CD14-positive monocyte (primary cell): ENCODE measurements at regions not wholly inside any gene's neighbourhood (a gene's known extent, or its start where the extent isn't known, plus 50 kb on each side); places are given as distances from the start of the nearest gene placed in this dataset.

Source experiments
- DNase-seq, 3 donors: peaks; one replicate each; pipeline ENCODE4 v3.0.0-alpha.2; 2011 to 2022
- H2AFZ ChIP-seq: 2 replicates; pipeline ENCODE4 v1.6.0; 2012; ENCODE audit warnings: mild to moderate bottlenecking, low read depth, low read length, inconsistent platforms; ENCODE audit not compliant: insufficient read depth, poor library complexity, severe bottlenecking
- H3K27ac ChIP-seq, 2 donors: 1 replicate in 1 of 2; 2 replicates in 1 of 2; pipeline ENCODE4 v1.5.1; 2012 to 2013; ENCODE audit warnings: low read length in 2 of 2, control low read depth in 1 of 2, inconsistent platforms in 1 of 2, low read depth in 1 of 2, mild to moderate bottlenecking in 1 of 2
- H3K27me3 ChIP-seq, 2 donors: one replicate each; pipeline versions ENCODE4 v1.6.0 to v1.6.1; 2011 to 2013; ENCODE audit warnings: low read length in 2 of 2; ENCODE audit not compliant: control insufficient read depth in 2 of 2, insufficient read depth in 2 of 2
- H3K36me3 ChIP-seq, 2 donors: replicated peaks in 1 of 2; 1 replicate in 1 of 2; 2 replicates in 1 of 2; pipeline versions ENCODE4 v1.5.1 to v1.6.1; 2012 to 2013; ENCODE audit warnings: low read length in 2 of 2, control low read depth in 1 of 2, inconsistent platforms in 1 of 2, mild to moderate bottlenecking in 1 of 2; ENCODE audit not compliant: insufficient read depth in 2 of 2, control insufficient read depth in 1 of 2
- H3K4me1 ChIP-seq, 2 donors: 1 replicate in 1 of 2; 2 replicates in 1 of 2; pipeline versions ENCODE4 v1.5.1 to v1.6.1; 2012 to 2013; ENCODE audit warnings: low read length in 2 of 2, control low read depth in 1 of 2, inconsistent platforms in 1 of 2, mild to moderate bottlenecking in 1 of 2, moderate library complexity in 1 of 2; ENCODE audit not compliant: insufficient read depth in 2 of 2, control insufficient read depth in 1 of 2
- H3K4me2 ChIP-seq: replicated peaks from 2 replicates; pipeline ENCODE3; 2012; ENCODE audit warnings: low read length, moderate library complexity, mild to moderate bottlenecking; ENCODE audit not compliant: poor library complexity, severe bottlenecking; ENCODE audit errors: extremely low read depth
- H3K4me3 ChIP-seq, 3 experiments: fragments of 200-600 bp in 1 of 3; sonication (generic) in 1 of 3; replicated peaks in 1 of 3; 1 replicate in 2 of 3; 2 replicates in 1 of 3; pipeline ENCODE4 v1.5.1; 2011 to 2013; ENCODE audit warnings: low read length in 3 of 3, mild to moderate bottlenecking in 3 of 3, control low read depth in 2 of 3, low read depth in 2 of 3, inconsistent platforms in 1 of 3, moderate library complexity in 1 of 3
- H3K79me2 ChIP-seq: 2 replicates; pipeline ENCODE4 v1.6.0; 2012; ENCODE audit warnings: mild to moderate bottlenecking, control low read depth, inconsistent platforms, low read length, moderate library complexity; ENCODE audit not compliant: insufficient read depth
- H3K9ac ChIP-seq: 2 replicates; pipeline ENCODE4 v1.6.0; 2017; ENCODE audit warnings: low read length, mild to moderate bottlenecking; ENCODE audit not compliant: insufficient read depth, poor library complexity, severe bottlenecking
- H3K9me3 ChIP-seq, 2 donors: replicated peaks in 1 of 2; 1 replicate in 1 of 2; 2 replicates in 1 of 2; pipeline versions ENCODE4 v1.5.1 to v1.6.1; 2012 to 2013; ENCODE audit warnings: low read length in 2 of 2, control low read depth in 1 of 2; ENCODE audit not compliant: control insufficient read depth in 1 of 2, insufficient read depth in 1 of 2
- H4K20me1 ChIP-seq: 2 replicates; pipeline ENCODE4 v1.6.0; 2012; ENCODE audit warnings: mild to moderate bottlenecking, low read length, control low read depth, moderate library complexity; ENCODE audit not compliant: insufficient read depth
- H3K27ac Mint-ChIP-seq, 7 donors: one replicate each; pipeline ENCODE4 v1.8.0; 2020; ENCODE audit warnings: mild to moderate bottlenecking in 7 of 7, mixed read lengths in 7 of 7, moderate library complexity in 6 of 7, inconsistent platforms in 2 of 7
- H3K27me3 Mint-ChIP-seq, 3 donors: one replicate each; pipeline ENCODE4 v1.8.0; 2021 to 2022; ENCODE audit warnings: low read depth in 3 of 3, mild to moderate bottlenecking in 3 of 3, mixed read lengths in 3 of 3, moderate library complexity in 3 of 3, inconsistent platforms in 1 of 3
- H3K36me3 Mint-ChIP-seq, 2 donors: one replicate each; pipeline ENCODE4 v1.8.0; 2020; ENCODE audit warnings: mixed read lengths in 2 of 2, inconsistent platforms in 1 of 2, mild to moderate bottlenecking in 1 of 2
- H3K4me1 Mint-ChIP-seq: one replicate; pipeline ENCODE4 v1.8.0; 2020; ENCODE audit warnings: mild to moderate bottlenecking, mixed read lengths
- H3K4me3 Mint-ChIP-seq, 2 donors: one replicate each; pipeline ENCODE4 v1.8.0; 2020; ENCODE audit warnings: mild to moderate bottlenecking in 2 of 2, mixed read lengths in 2 of 2, moderate library complexity in 1 of 2
- H3K9me3 Mint-ChIP-seq, 7 donors: one replicate each; pipeline ENCODE4 v1.8.0; 2020 to 2022; ENCODE audit warnings: mixed read lengths in 7 of 7, mild to moderate bottlenecking in 6 of 7, moderate library complexity in 6 of 7, inconsistent platforms in 2 of 7
- CTCF ChIP-seq: fragments of 200-600 bp; IDR thresholded peaks from one replicate; pipeline ENCODE4 v1.8.0; 2022; ENCODE audit warnings: antibody characterized with exemption, mild to moderate bottlenecking
- WGBS: methylation state at CpG from one replicate; pipeline ENCODE4 v1.1.5; 2013; ENCODE audit warnings: missing lambda C conversion rate; ENCODE audit not compliant: insufficient coverage; 5-methylcytosine and 5-hydroxymethylcytosine counted together
- intact Hi-C, 2 donors: fragments of 100-400 bp; cut with micrococcal nuclease; formaldehyde crosslinking; loops; one replicate each; pipeline versions ENCODE4 v1.15.0 to v1.15.1; 2023

- no peaks in the 10 kb centered on the region for H4K20me1 ChIP-seq
- no peaks in the 10 kb centered on the region for H3K36me3 ChIP-seq
- Mint-ChIP-seq H3K9me3 (peaks cover 0 to 3% (median 0%) of the 10 kb centered on the region in 7 donors), H3K4me1 (peaks cover 15% of the 10 kb centered on the region), H3K27me3 (peaks cover 0 to 3% (median 0%) of the 10 kb centered on the region in 3 donors), H3K27ac (no peak overlapping the region), H3K4me3 (no peak overlapping the region), H3K36me3 (no peaks in the 10 kb centered on the region)
- H3K9me3 ChIP-seq, result no peaks in the 10 kb centered on the region
- DNase-seq, result no peak
- no peaks in the 10 kb centered on the region for H3K27me3 ChIP-seq
- no peaks in the 10 kb centered on the region for H3K79me2 ChIP-seq
- intact Hi-C loops, result loop anchor here in 1 of 2 donors (10.0 kb wide), 2 partner anchors 61 to 261 kb away; no protein-coding TSS in a partner anchor
- H3K27ac ChIP-seq, result no peak overlapping the region
- H3K4me1 ChIP-seq, result peaks cover 30 to 40% of the 10 kb centered on the region in 2 donors
- no peak overlapping the region for H3K9ac ChIP-seq
- no peak overlapping the region for H2AFZ ChIP-seq
- TF ChIP-seq CTCF, result no peak
- 90% methylated on average over 3 of the region's 3 CpGs for WGBS
- H3K4me3 ChIP-seq, result no peak overlapping the region
- H3K4me2 ChIP-seq, result no peak overlapping the region
Measured at GRCh38 chr10:4063717-4064116, 278.7 kb upstream of the KLF6 start.

GRCh38 chr10:4062751-4063150, 277.7 kb upstream of the KLF6 start:
- Mint-ChIP-seq H3K4me1 (peaks cover 18% of the 10 kb centered on the region), H3K36me3 (no peaks in the 10 kb centered on the region), H3K4me3 (no peak overlapping the region), H3K27ac (no peak overlapping the region), H3K9me3 (peaks cover 0 to 3% (median 0%) of the 10 kb centered on the region in 7 donors), H3K27me3 (peaks cover 0 to 3% (median 0%) of the 10 kb centered on the region in 3 donors)
- intact Hi-C loops, result loop anchor here in 1 of 2 donors (10.0 kb wide), 2 partner anchors 62 to 262 kb away; no protein-coding TSS in a partner anchor
- WGBS, result 95% methylated on average over 4 of the region's 6 CpGs
- Histone ChIP-seq H3K79me2 (no peaks in the 10 kb centered on the region), H3K9me3 (no peaks in the 10 kb centered on the region), H3K4me1 (peaks cover 26 to 35% of the 10 kb centered on the region in 2 donors), H3K4me2 (no peak overlapping the region), H4K20me1 (no peaks in the 10 kb centered on the region), H3K4me3 (no peak overlapping the region), H3K9ac (no peak overlapping the region), H3K27ac (no peak overlapping the region), H3K36me3 (no peaks in the 10 kb centered on the region), H3K27me3 (no peaks in the 10 kb centered on the region), H2AFZ (no peak overlapping the region)
- DNase-seq, result no peak
- no peak for TF ChIP-seq CTCF
